Sigmoid colon (tissue), 6 donors: ENCODE measurements at regions not wholly inside any gene's neighbourhood (a gene's known extent, or its start where the extent isn't known, plus 50 kb on each side); places are given as distances from the start of the nearest gene placed in this dataset.

ENCODE experiments used
- DNase-seq: peaks from one replicate; pipeline ENCODE4 v3.0.0-alpha.2; 2019
- H3K27ac ChIP-seq, 4 donors: fragments of 200-600 bp; sonication (generic); one replicate each; pipeline ENCODE4 v1.5.1; 2016 to 2019; ENCODE audit warnings: mild to moderate bottlenecking in 1 of 4
- H3K27me3 ChIP-seq, 3 donors: fragments of 200-600 bp; sonication (generic); one replicate each; pipeline ENCODE4 v1.5.1; 2019; ENCODE audit warnings: mild to moderate bottlenecking in 1 of 3
- H3K36me3 ChIP-seq, 4 donors: fragments of 200-600 bp; sonication (generic); one replicate each; pipeline ENCODE4 v1.5.1; 2016 to 2019
- H3K4me1 ChIP-seq, 4 donors: fragments of 200-600 bp; sonication (generic); one replicate each; pipeline ENCODE4 v1.5.1; 2017 to 2019
- H3K4me3 ChIP-seq, 4 donors: fragments of 200-600 bp; sonication (generic); one replicate each; pipeline ENCODE4 v1.5.1; 2017 to 2019; ENCODE audit warnings: mild to moderate bottlenecking in 2 of 4, moderate library complexity in 1 of 4
- H3K9me3 ChIP-seq, 4 donors: fragments of 200-600 bp in 3 of 4; sonication (generic) in 3 of 4; one replicate each; pipeline versions ENCODE4 v1.5.1 to v1.6.1; 2013 to 2019
- CTCF ChIP-seq, 4 experiments: fragments of 450-650 bp in 3 of 4; fragments of 200-600 bp in 1 of 4; IDR thresholded peaks; one replicate each; pipeline ENCODE4 v1.5.1; 2016 to 2019; ENCODE audit warnings: antibody characterized with exemption in 4 of 4, mild to moderate bottlenecking in 3 of 4, moderate library complexity in 2 of 4
- EP300 ChIP-seq, 4 donors: sonication (generic); formaldehyde crosslinking; IDR thresholded peaks; one replicate each; pipeline ENCODE4 v1.6.1; 2017; ENCODE audit warnings: antibody characterized with exemption in 4 of 4
- POLR2A ChIP-seq, 2 donors: fragments of 450-650 bp; IDR thresholded peaks; one replicate each; pipeline ENCODE4 v1.6.1; 2016; ENCODE audit warnings: antibody characterized with exemption in 2 of 2, mild to moderate bottlenecking in 2 of 2, moderate library complexity in 2 of 2
- POLR2AphosphoS5 ChIP-seq, 4 donors: sonication (generic); formaldehyde crosslinking; IDR thresholded peaks; one replicate each; pipeline ENCODE4 v1.6.1; 2017; ENCODE audit warnings: antibody characterized with exemption in 4 of 4
- WGBS, 2 donors: extraction: QIAGEN DNeasy Blood & Tissue Kit; methylation state at CpG; one replicate each; pipeline ENCODE4 v1.1.7; 2013; 5-methylcytosine and 5-hydroxymethylcytosine counted together
- intact Hi-C: fragments of 100-400 bp; cut with DNase I; formaldehyde crosslinking; loops from one replicate; pipeline ENCODE4 v1.15.1; 2023
- donor health status: healthy with polysubstance abuse.
- donor health status: healthy.

GRCh38 chr2:220959391-220959802 is 612.7 kb downstream of the EPHA4 start:
- 72 to 74% methylated on average over 1 of the region's 1 CpG for WGBS, 2 donors
- Histone ChIP-seq H3K9me3 (no peaks in the 10 kb centered on the region), H3K4me3 (no peak overlapping the region), H3K4me1 (peaks cover 0 to 7% (median 6%) of the 10 kb centered on the region in 4 donors), H3K36me3 (no peaks in the 10 kb centered on the region), H3K27ac (no peak overlapping the region), H3K27me3 (no peaks in the 10 kb centered on the region)
- intact Hi-C loops, result no loop called here
- TF ChIP-seq CTCF (IDR thresholded peaks at IDR 0.05) (no peak), POLR2A (IDR thresholded peaks at IDR 0.05) (no peak), POLR2AphosphoS5 (IDR thresholded peaks at IDR 0.05) (no peak), EP300 (IDR thresholded peaks at IDR 0.05) (no peak)
- no peak for DNase-seq

DNA sequence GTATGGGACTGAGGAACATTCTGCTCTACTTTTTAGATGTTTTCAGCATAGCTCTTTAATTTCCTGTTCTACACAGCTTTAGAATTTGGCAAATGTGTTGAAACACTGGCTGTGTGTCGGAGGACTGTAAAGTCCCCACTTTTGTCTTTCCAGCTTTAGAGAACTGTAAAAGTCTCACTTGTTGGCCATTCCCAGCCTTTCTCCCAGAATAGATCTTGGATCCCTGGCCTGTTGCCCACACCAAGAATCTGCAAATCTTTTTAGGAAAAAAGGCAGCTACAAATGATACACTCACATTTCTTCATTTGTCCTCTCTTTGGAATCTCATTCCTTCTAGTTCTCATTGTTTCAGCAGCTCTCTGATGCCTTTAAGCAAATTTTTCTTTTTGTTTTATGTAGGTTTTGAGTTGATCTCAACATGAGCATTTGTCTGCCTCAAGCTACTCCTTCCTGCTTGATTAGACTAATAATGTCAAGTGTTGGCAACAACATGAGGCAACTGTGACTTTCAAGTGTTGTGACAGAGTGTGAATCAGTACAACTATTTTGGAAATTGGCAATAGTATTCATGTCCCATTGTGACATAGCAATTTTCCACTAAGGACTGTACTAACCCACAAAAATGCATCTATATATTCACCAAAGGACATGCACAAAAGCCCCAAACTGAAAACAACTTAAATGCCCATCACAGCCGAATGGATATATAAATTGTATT is 610.8 kb downstream of the EPHA4 start:
- 78 to 93% methylated on average over 2 of the region's 2 CpGs for WGBS, 2 donors
- intact Hi-C loops, result no loop called here

DNA sequence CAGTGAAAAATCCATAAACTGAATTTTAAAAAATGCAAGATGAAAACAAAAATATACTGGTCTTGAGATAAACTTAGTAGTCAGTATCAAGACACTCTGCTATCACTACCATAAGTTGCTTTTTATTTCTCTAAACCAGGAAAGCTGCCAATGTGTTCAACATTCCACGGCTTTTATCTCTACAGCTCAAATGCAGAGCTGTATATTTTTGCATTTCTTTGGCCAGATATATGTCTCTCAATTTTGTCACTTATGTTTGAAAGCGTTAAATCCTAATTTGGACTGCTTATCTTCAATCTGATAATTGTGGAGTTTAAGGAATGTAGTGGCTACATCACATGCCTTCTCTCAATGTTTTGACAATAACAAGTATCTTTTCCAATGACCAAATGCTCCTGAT is 609.5 kb downstream of the EPHA4 start:
- WGBS, 2 donors, result 31 to 58% methylated on average over 2 of the region's 2 CpGs
- Histone ChIP-seq H3K36me3 (no peaks in the 10 kb centered on the region), H3K27ac (no peak overlapping the region), H3K4me3 (no peak overlapping the region), H3K4me1 (peaks cover 0 to 7% (median 6%) of the 10 kb centered on the region in 4 donors), H3K27me3 (no peaks in the 10 kb centered on the region), H3K9me3 (no peaks in the 10 kb centered on the region)
- DNase-seq, result no peak
- TF ChIP-seq EP300 (IDR thresholded peaks at IDR 0.05) (no peak), POLR2A (IDR thresholded peaks at IDR 0.05) (no peak), CTCF (IDR thresholded peaks at IDR 0.05) (no peak), POLR2AphosphoS5 (IDR thresholded peaks at IDR 0.05) (no peak)
- intact Hi-C loops, result no loop called here

More for the DNA sequence above, 610.8 kb downstream of the EPHA4 start:
- TF ChIP-seq POLR2AphosphoS5 (IDR thresholded peaks at IDR 0.05) (no peak), EP300 (IDR thresholded peaks at IDR 0.05) (no peak), CTCF (IDR thresholded peaks at IDR 0.05) (no peak), POLR2A (IDR thresholded peaks at IDR 0.05) (no peak)
- no peak for DNase-seq
- peaks cover 0 to 7% (median 6%) of the 10 kb centered on the region in 4 donors for H3K4me1 ChIP-seq
- H3K9me3 ChIP-seq, result no peaks in the 10 kb centered on the region
- H3K36me3 ChIP-seq, result no peaks in the 10 kb centered on the region
- no peak overlapping the region for H3K4me3 ChIP-seq
- no peaks in the 10 kb centered on the region for H3K27me3 ChIP-seq
- H3K27ac ChIP-seq, result no peak overlapping the region

GRCh38 chr2:220963076-220963475 is 609.0 kb downstream of the EPHA4 start:
- no peak for TF ChIP-seq EP300 (IDR thresholded peaks at IDR 0.05)
- no peak for TF ChIP-seq CTCF (IDR thresholded peaks at IDR 0.05)
- no peak for TF ChIP-seq POLR2AphosphoS5 (IDR thresholded peaks at IDR 0.05)
- TF ChIP-seq POLR2A (IDR thresholded peaks at IDR 0.05), result no peak
- H3K9me3 ChIP-seq, result no peaks in the 10 kb centered on the region
- peaks cover 0 to 7% (median 6%) of the 10 kb centered on the region in 4 donors for H3K4me1 ChIP-seq
- DNase-seq, result no peak
- no peaks in the 10 kb centered on the region for H3K36me3 ChIP-seq
- no peaks in the 10 kb centered on the region for H3K27me3 ChIP-seq
- no peak overlapping the region for H3K4me3 ChIP-seq
- intact Hi-C loops, result no loop called here
- no peak overlapping the region for H3K27ac ChIP-seq

GRCh38 chr2:220963930-220964329 is 608.2 kb downstream of the EPHA4 start:
- H3K4me3 ChIP-seq, result no peak overlapping the region
- peaks cover 0 to 7% (median 6%) of the 10 kb centered on the region in 4 donors for H3K4me1 ChIP-seq
- DNase-seq, result no peak
- no peak overlapping the region for H3K27ac ChIP-seq
- no peaks in the 10 kb centered on the region for H3K36me3 ChIP-seq
- no peaks in the 10 kb centered on the region for H3K9me3 ChIP-seq
- no peak for TF ChIP-seq EP300 (IDR thresholded peaks at IDR 0.05)
- no peak for TF ChIP-seq POLR2A (IDR thresholded peaks at IDR 0.05)
- no peak for TF ChIP-seq POLR2AphosphoS5 (IDR thresholded peaks at IDR 0.05)
- no peak for TF ChIP-seq CTCF (IDR thresholded peaks at IDR 0.05)
- H3K27me3 ChIP-seq, result no peaks in the 10 kb centered on the region
- intact Hi-C loops, result no loop called here
- WGBS, 2 donors, result 97 to 99% methylated on average over 3 of the region's 3 CpGs
